H1 (cell line): ENCODE measurements at regions not wholly inside any gene's neighbourhood (a gene's known extent, or its start where the extent isn't known, plus 50 kb on each side); places are given as distances from the start of the nearest gene placed in this dataset.

Experiments used
- EGR1 ChIP-seq: IDR thresholded peaks from 2 replicates; pipeline ENCODE4 v1.6.1; 2011; ENCODE audit warnings: low read depth, low read length, borderline replicate concordance
- KDM5A ChIP-seq: fragments of 200-600 bp; IDR thresholded peaks from 2 replicates; pipeline ENCODE4 v1.7.1; 2012; ENCODE audit warnings: mild to moderate bottlenecking, low read length, inconsistent platforms, mixed read lengths
- MAFK ChIP-seq: IDR thresholded peaks from 2 replicates; pipeline ENCODE4 v1.6.1; 2012; ENCODE audit warnings: low read depth, mild to moderate bottlenecking, improper control_type of control experiment, low read length
- NANOG ChIP-seq: IDR thresholded peaks from 2 replicates; pipeline ENCODE4 v1.6.1; 2011; ENCODE audit warnings: low read length, low read depth, mild to moderate bottlenecking, inconsistent platforms; ENCODE audit not compliant: insufficient read depth, poor library complexity, severe bottlenecking
- PHF8 ChIP-seq: fragments of 200-600 bp; sonication (generic); conservative IDR thresholded peaks from 2 replicates; pipeline ENCODE4 v1.7.1; 2012; ENCODE audit warnings: low read depth, mild to moderate bottlenecking, inconsistent platforms, low read length, moderate library complexity
- RFX5 ChIP-seq: IDR thresholded peaks from 2 replicates; pipeline ENCODE4 v1.6.1; 2011; ENCODE audit warnings: low read depth, low read length, improper control_type of control experiment, borderline replicate concordance
- SAP30 ChIP-seq: fragments of 300-600 bp; sonication (generic); IDR thresholded peaks from 2 replicates; pipeline ENCODE4 v1.7.1; 2012; ENCODE audit warnings: low read length, moderate library complexity, mild to moderate bottlenecking, inconsistent platforms; ENCODE audit not compliant: insufficient read depth, insufficient replicate concordance
- SRF ChIP-seq: IDR thresholded peaks from 2 replicates; pipeline ENCODE4 v1.6.1; 2011; ENCODE audit warnings: mild to moderate bottlenecking, low read depth, low read length, moderate library complexity
- TAF1 ChIP-seq: IDR thresholded peaks from 2 replicates; pipeline ENCODE4 v1.6.1; 2011; ENCODE audit warnings: mild to moderate bottlenecking, low read depth, low read length
- TAF7 ChIP-seq: optimal IDR thresholded peaks from 2 replicates; pipeline ENCODE3; 2011; ENCODE audit warnings: low read depth, mild to moderate bottlenecking, inconsistent platforms, low read length, moderate library complexity, borderline replicate concordance
- TF ChIP-seq, protein P1 (sequence below): fragments of 300-600 bp; sonication (generic); IDR thresholded peaks from 2 replicates; pipeline ENCODE4 v1.7.1; 2012; ENCODE audit warnings: low read length, moderate library complexity, mild to moderate bottlenecking, inconsistent platforms; ENCODE audit not compliant: insufficient replicate concordance

DNA sequence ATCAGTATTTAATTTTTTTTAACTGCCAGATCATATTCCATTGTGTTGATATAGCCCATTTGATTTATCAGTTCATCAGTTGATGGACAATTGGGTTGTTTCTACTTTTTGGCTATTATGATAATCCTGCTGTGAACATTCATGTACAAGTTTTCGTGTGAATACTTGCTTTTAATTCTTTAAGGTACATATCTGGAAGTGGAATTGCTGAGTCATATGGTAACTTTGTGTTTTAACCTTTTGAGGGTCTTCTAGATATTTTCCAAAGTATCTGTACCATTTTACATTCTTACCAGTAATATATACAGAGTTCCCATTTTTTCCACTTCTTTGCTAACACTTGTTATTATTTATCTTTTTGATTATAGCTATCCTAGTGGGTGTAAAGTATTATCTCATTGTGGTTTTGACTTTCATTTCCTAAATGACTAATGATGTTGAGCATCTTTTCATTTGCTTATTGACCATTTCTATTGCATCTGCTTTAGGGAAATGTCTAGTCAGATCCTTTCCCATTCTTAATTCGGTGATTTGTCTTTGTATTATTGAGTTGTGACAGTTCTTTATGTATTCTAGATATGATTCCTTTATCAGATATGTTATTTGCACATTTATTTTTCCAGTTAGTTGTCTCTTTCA, 75.2 kb upstream of the NUDT6 start (continued):
- TF ChIP-seq, protein P1, sequence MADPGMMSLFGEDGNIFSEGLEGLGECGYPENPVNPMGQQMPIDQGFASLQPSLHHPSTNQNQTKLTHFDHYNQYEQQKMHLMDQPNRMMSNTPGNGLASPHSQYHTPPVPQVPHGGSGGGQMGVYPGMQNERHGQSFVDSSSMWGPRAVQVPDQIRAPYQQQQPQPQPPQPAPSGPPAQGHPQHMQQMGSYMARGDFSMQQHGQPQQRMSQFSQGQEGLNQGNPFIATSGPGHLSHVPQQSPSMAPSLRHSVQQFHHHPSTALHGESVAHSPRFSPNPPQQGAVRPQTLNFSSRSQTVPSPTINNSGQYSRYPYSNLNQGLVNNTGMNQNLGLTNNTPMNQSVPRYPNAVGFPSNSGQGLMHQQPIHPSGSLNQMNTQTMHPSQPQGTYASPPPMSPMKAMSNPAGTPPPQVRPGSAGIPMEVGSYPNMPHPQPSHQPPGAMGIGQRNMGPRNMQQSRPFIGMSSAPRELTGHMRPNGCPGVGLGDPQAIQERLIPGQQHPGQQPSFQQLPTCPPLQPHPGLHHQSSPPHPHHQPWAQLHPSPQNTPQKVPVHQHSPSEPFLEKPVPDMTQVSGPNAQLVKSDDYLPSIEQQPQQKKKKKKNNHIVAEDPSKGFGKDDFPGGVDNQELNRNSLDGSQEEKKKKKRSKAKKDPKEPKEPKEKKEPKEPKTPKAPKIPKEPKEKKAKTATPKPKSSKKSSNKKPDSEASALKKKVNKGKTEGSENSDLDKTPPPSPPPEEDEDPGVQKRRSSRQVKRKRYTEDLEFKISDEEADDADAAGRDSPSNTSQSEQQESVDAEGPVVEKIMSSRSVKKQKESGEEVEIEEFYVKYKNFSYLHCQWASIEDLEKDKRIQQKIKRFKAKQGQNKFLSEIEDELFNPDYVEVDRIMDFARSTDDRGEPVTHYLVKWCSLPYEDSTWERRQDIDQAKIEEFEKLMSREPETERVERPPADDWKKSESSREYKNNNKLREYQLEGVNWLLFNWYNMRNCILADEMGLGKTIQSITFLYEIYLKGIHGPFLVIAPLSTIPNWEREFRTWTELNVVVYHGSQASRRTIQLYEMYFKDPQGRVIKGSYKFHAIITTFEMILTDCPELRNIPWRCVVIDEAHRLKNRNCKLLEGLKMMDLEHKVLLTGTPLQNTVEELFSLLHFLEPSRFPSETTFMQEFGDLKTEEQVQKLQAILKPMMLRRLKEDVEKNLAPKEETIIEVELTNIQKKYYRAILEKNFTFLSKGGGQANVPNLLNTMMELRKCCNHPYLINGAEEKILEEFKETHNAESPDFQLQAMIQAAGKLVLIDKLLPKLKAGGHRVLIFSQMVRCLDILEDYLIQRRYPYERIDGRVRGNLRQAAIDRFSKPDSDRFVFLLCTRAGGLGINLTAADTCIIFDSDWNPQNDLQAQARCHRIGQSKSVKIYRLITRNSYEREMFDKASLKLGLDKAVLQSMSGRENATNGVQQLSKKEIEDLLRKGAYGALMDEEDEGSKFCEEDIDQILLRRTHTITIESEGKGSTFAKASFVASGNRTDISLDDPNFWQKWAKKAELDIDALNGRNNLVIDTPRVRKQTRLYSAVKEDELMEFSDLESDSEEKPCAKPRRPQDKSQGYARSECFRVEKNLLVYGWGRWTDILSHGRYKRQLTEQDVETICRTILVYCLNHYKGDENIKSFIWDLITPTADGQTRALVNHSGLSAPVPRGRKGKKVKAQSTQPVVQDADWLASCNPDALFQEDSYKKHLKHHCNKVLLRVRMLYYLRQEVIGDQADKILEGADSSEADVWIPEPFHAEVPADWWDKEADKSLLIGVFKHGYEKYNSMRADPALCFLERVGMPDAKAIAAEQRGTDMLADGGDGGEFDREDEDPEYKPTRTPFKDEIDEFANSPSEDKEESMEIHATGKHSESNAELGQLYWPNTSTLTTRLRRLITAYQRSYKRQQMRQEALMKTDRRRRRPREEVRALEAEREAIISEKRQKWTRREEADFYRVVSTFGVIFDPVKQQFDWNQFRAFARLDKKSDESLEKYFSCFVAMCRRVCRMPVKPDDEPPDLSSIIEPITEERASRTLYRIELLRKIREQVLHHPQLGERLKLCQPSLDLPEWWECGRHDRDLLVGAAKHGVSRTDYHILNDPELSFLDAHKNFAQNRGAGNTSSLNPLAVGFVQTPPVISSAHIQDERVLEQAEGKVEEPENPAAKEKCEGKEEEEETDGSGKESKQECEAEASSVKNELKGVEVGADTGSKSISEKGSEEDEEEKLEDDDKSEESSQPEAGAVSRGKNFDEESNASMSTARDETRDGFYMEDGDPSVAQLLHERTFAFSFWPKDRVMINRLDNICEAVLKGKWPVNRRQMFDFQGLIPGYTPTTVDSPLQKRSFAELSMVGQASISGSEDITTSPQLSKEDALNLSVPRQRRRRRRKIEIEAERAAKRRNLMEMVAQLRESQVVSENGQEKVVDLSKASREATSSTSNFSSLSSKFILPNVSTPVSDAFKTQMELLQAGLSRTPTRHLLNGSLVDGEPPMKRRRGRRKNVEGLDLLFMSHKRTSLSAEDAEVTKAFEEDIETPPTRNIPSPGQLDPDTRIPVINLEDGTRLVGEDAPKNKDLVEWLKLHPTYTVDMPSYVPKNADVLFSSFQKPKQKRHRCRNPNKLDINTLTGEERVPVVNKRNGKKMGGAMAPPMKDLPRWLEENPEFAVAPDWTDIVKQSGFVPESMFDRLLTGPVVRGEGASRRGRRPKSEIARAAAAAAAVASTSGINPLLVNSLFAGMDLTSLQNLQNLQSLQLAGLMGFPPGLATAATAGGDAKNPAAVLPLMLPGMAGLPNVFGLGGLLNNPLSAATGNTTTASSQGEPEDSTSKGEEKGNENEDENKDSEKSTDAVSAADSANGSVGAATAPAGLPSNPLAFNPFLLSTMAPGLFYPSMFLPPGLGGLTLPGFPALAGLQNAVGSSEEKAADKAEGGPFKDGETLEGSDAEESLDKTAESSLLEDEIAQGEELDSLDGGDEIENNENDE, result no peak
- TF ChIP-seq SAP30, result no peak
- no peak for TF ChIP-seq TAF7
- no peak for TF ChIP-seq NANOG
- TF ChIP-seq MAFK, result no peak
- no peak for TF ChIP-seq PHF8
- no peak for TF ChIP-seq EGR1
- TF ChIP-seq TAF1, result no peak
- no peak for TF ChIP-seq KDM5A
- TF ChIP-seq RFX5, result no peak
- no peak for TF ChIP-seq SRF
